BLaER1 treated with 17β-estradiol and CSF1 and Interleukin-3, amounts not matched to agents 10 nM and 100 nM (cell line): ENCODE measurements at regions not wholly inside any gene's neighbourhood (a gene's known extent, or its start where the extent isn't known, plus 50 kb on each side); places are given as distances from the start of the nearest gene placed in this dataset.
"Not testable (repeated sequence)": the region's sequence is repeated elsewhere in the genome, so short reads cannot be mapped to it uniquely, and the experiment has no call there.

Source experiments
- H3K27ac ChIP-seq, 11 experiments: shearing (Covaris generic); formaldehyde crosslinking; 2 replicates each; pipeline ENCODE4 v1.8.1; 2022
- H3K27me3 ChIP-seq, 11 experiments: shearing (Covaris generic); formaldehyde crosslinking; 2 replicates each; pipeline ENCODE4 v1.8.1; 2022
- H3K36me3 ChIP-seq, 11 experiments: shearing (Covaris generic); formaldehyde crosslinking; 2 replicates each; pipeline ENCODE4 v1.8.1; 2022
- H3K4me1 ChIP-seq, 10 experiments: shearing (Covaris generic); formaldehyde crosslinking; 2 replicates each; pipeline ENCODE4 v1.8.1; 2022
- H3K4me2 ChIP-seq, 11 experiments: shearing (Covaris generic); formaldehyde crosslinking; 2 replicates each; pipeline ENCODE4 v1.8.1; 2022
- H3K4me3 ChIP-seq, 10 experiments: shearing (Covaris generic); formaldehyde crosslinking; 2 replicates each; pipeline ENCODE4 v1.8.1; 2022
- H3K9ac ChIP-seq, 11 experiments: shearing (Covaris generic); formaldehyde crosslinking; 2 replicates each; pipeline ENCODE4 v1.8.1; 2022
- H3K9me3 ChIP-seq, 11 experiments: shearing (Covaris generic); formaldehyde crosslinking; replicated peaks in 1 of 11; 2 replicates each; pipeline ENCODE4 v1.8.1; 2022
- H4K20me1 ChIP-seq, 11 experiments: shearing (Covaris generic); formaldehyde crosslinking; 2 replicates each; pipeline ENCODE4 v1.8.1; 2022
- Cebpa-rat ChIP-seq, 11 experiments: shearing (Covaris generic); IDR thresholded peaks; 2 replicates each; pipeline ENCODE4 v1.8.1; 2022

DNA sequence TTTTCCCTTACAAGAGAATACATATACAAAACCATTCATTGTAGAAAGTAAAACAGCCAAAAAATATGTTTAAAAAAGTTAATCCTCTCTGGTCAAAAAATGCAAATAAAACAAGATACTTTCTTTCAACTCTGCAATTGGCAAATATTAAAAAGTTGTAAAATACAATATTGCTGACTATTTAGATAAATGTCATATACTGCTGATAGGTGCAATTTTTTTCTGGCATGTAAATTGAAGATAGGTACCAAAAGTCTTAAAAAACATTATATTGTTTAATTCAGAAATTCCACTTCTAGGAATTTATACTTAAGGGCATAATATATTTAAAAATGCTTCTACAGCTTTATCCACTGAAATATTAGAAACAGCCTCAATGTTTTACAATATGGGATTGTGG, 66.4 kb upstream of the TLL1 start:
- no peaks in the 10 kb centered on the region for H3K9me3 ChIP-seq
- H4K20me1 ChIP-seq: no peaks in the 10 kb centered on the region
- no peak overlapping the region for H3K27ac ChIP-seq
- no peaks in the 10 kb centered on the region for H3K4me1 ChIP-seq
- H3K4me3 ChIP-seq: no peak overlapping the region
- no peaks in the 10 kb centered on the region for H3K36me3 ChIP-seq
- no peaks in the 10 kb centered on the region for H3K27me3 ChIP-seq
- no peak overlapping the region for H3K9ac ChIP-seq
- no peak overlapping the region for H3K4me2 ChIP-seq
- no peak for TF ChIP-seq Cebpa-rat (IDR thresholded peaks at IDR 0.05)

GRCh38 chr4:165810726-165811125, 62.3 kb upstream of the TLL1 start:
- Histone ChIP-seq H4K20me1 (no peaks in the 10 kb centered on the region), H3K27me3 (no peaks in the 10 kb centered on the region), H3K36me3 (no peaks in the 10 kb centered on the region), H3K9me3 (no peaks in the 10 kb centered on the region), H3K9ac (no peak overlapping the region), H3K4me1 (no peaks in the 10 kb centered on the region), H3K4me2 (no peak overlapping the region), H3K27ac (no peak overlapping the region), H3K4me3 (no peak overlapping the region)
- no peak for TF ChIP-seq Cebpa-rat (IDR thresholded peaks at IDR 0.05)

- Histone ChIP-seq H3K9me3 (no peaks in the 10 kb centered on the region), H3K4me3 (no peak overlapping the region), H3K4me1 (no peaks in the 10 kb centered on the region), H3K4me2 (no peak overlapping the region), H4K20me1 (no peaks in the 10 kb centered on the region), H3K27me3 (no peaks in the 10 kb centered on the region), H3K27ac (no peak overlapping the region), H3K36me3 (no peaks in the 10 kb centered on the region), H3K9ac (no peak overlapping the region)
- no peak for TF ChIP-seq Cebpa-rat (IDR thresholded peaks at IDR 0.05)
These were observed 59.4 kb upstream of the TLL1 start for GRCh38 chr4:165813606-165814005.

DNA sequence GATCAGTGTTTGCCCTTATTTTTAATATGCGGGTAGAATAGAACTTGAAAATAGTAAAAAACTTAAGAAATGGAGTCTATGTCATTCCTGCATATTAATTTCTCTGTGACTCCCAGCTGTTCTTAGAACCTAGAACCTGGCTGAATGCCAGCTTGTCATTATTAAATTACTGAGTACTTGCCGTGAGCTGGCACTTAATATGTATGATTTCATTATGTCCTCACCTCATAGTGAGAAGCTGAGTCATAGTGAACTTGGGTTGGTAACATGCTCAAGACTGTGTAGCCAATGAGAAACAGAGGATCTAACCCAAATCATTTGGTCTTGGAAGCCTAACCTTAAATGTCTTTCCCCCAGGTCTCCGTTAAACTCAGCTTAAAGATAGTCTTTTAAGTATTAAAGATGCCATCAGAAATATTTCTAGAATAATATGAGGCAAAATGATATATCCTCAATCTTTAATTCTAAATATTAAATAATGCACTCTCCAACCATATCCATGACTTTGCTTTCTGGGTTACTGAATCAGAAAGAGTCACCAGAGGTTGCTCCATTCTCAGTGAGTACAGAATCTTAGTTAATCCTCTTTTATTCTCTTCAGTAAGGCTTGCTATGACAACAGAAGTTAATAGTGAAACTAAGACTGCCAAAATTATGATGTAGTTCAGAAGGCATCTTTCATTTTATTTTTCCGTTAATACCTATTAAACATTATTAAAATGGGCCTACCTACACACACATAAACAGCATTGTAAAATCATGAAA, 58.6 kb upstream of the TLL1 start:
- no peaks in the 10 kb centered on the region for H3K27me3 ChIP-seq
- no peak overlapping the region for H3K9ac ChIP-seq
- no peak overlapping the region for H3K27ac ChIP-seq
- no peaks in the 10 kb centered on the region for H4K20me1 ChIP-seq
- no peaks in the 10 kb centered on the region for H3K36me3 ChIP-seq
- H3K4me2 ChIP-seq: no peak overlapping the region
- H3K4me1 ChIP-seq: no peaks in the 10 kb centered on the region
- no peak overlapping the region for H3K4me3 ChIP-seq
- TF ChIP-seq Cebpa-rat (IDR thresholded peaks at IDR 0.05): no peak
- H3K9me3 ChIP-seq: no peaks in the 10 kb centered on the region

GRCh38 chr4:165819126-165819525, 53.9 kb upstream of the TLL1 start:
- not testable (repeated sequence) for H3K27ac ChIP-seq, H3K9ac ChIP-seq, H3K27me3 ChIP-seq, H3K4me2 ChIP-seq, H3K4me3 ChIP-seq, H3K9me3 ChIP-seq, H4K20me1 ChIP-seq, H3K36me3 ChIP-seq, H3K4me1 ChIP-seq
